CD1c-positive myeloid dendritic cell (primary cell): ENCODE measurements at regions not wholly inside any gene's neighbourhood (a gene's known extent, or its start where the extent isn't known, plus 50 kb on each side); places are given as distances from the start of the nearest gene placed in this dataset.
A peak's percentile ranks its signal among the peaks of the same experiment; 100 is the strongest.

Experiments
- DNase-seq: peaks from one replicate; pipeline ENCODE4 v3.0.0-alpha.2; 2016; ENCODE audit errors: extremely low spot score

DNA sequence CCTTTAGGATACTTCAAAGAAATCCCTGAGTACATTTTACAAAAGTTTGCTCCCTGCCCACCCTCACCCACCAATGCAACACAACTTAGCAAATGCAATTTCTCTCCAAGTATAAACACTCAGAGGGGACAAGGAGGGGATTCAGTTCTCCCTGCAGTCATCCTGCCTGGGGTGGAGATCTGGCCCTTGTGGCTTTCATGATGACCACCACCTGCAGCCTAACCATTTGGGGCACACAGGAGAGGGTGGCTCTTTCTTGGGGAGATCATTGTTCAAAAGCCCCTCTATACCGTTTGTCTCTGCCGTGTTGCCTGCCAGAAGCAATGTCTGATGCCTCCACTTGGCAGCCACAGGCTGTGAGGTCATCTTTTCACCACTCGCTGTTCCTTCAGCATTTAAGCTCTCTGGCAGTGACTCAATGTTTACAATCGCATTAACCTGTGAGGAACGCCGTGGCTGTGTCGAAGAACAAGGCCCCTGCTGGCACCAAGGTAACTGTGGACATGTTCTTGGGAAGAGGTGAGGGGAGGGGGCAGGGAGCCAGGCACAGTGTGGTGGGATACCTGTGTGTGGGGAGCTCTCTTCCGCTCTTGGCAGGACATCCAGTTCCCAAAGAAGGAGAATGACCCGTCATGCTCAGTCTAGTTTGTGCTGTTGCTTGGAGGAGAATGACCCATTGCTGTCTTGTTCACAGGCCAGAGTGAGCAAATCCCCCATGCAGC is 103.9 kb upstream of the DUSP10 start:
- DNase-seq: no peak

DNA sequence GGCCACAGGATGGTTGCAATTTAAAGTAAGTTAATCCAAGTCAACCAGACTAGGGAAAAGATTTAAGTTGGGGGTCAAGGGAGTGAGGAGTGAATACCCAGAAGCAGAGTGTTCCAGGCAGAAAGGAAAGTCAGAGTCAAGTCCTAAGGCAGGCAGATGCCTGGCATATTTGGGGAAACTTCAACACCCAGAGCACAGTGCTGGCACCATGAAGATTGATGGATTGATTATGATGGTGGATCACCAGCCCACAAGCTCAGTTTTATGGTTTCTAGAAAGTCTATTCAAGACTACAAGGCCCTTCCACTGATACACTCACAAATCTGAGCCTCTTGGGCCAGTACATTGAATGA is 100.1 kb upstream of the DUSP10 start:
- no peak for DNase-seq

DNA sequence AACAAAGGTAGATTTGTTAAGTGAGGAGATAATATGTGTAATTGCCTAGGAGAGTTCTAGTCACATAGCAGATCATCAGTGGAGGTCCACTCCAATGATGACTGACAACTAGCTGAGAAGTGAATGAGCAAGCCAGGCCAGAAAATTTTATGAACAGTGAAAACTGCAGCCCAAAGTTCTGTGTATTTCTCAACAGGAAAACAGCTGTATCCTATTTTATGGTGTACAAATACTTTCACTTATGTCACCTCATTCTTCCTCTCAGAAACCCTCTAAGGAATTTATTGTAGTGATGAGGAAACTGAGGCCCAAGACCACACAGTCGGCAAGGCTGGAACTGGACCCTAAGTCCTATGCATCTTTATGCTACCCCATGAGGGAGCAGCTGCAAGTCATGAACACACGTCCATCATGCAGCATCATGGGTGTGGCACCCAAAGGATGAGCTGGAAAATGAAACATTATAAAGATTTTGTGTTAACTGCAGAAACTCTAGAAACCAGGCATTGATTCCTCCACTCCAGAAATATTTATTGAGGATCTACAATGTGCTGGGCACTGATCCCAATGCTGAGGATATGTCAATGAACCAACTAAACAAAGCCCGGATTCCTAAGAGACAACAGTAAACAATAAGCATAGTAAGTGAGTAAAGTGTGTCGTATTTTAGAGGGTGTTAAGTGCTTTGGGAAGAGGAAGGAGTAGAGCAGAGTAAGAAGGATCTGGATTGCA is 99.5 kb upstream of the DUSP10 start:
- DNase-seq: no peak

DNA sequence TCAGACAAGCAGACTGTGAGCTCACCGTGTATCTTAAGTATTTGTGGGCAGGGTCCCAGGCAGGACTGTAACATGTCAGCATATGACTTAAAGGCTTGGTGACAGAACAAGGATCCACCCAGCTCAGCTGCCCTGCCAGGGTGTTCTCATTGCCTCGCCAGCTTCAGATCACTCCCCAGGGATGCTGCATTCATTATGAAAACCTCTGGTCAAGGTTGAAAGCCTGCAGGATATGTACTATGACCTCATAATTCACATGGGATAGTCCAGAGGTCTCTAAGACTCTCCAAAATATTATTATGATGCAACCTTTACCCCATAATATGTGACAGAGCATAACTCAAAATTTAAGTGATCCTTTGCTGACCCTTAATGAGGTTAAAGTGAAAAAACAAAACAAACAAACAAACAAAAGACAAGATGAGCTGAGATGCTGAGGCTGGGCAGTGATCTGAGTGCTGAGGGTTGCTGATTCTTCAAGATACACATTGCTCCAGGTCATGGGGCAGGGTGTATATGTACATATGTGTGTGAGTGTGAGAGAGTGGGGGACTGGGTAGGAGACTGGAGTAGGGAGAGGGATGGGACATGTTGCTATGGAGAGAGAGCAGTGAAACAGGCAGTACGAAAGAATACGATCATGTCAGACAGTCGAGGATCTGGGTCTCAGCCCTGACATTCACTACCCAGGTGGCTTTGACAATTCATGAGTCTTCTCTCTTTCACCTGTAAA is 98.8 kb upstream of the DUSP10 start:
- DNase-seq: no peak

GRCh38 chr1:221839782-221840395 is 98.0 kb upstream of the DUSP10 start:
- peak; percentile 18 for DNase-seq

GRCh38 chr1:221839321-221839720 is 97.4 kb upstream of the DUSP10 start:
- no peak for DNase-seq

DNA sequence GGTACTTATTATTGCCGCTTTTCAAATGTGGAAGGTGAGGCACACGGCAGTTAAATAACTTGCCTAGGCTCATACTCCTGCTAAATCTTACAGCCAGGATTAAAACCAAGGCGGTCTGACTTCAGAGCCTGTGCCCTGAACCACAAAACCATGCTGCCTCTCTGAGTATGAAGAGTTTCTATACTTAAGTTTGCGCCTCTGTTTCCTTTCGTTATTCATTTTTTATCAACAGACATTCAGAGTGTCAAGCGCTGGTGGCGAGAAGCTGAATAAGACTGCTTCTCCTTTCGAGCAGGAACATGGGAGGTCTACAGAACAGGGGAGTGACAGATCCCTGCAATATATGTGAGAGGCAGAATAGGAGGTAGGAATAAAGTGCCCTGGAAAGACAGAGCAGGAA is 96.0 kb upstream of the DUSP10 start:
- peak; percentile 24 for DNase-seq

DNA sequence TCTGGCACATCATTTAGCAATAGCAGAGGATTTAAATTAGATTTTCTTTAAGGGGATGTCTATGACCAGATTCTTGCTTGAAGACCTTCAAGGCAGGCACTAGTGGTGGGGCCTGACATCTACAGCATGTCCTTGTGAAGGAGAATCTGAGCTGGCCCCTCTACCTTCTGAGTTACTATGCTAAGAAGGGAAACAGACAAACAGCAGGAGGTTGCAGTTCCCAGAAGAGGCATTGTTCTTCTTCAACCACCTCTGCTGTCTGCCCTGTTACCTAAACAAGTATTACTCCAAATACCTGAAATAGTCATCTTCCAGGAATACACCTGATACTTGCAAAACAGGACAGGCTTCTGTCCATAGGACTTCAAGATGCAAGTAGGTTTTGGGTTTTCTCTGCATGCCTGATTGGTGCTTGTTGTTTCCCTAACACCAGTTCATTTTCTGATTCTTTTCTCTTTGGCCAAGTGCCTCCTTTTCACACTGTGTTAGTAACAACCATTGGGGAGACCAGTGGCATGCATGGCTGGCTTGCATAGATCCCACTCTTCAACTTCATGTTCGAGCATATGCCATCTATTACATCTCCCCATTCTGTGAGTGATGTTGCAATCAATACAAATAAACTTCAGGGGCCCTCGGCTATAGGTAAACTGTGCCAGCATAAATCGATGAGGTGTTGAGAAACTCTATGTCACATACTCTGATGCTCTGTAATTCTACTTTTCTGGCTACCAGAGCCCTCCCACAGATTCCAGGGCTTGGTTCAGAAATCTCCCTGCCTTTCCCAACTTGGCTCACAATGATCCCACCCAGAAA is 93.0 kb upstream of the DUSP10 start:
- no peak for DNase-seq

GRCh38 chr1:221832617-221833016 is 90.7 kb upstream of the DUSP10 start:
- no peak for DNase-seq

GRCh38 chr1:221832151-221832550 is 90.3 kb upstream of the DUSP10 start:
- DNase-seq: no peak

DNA sequence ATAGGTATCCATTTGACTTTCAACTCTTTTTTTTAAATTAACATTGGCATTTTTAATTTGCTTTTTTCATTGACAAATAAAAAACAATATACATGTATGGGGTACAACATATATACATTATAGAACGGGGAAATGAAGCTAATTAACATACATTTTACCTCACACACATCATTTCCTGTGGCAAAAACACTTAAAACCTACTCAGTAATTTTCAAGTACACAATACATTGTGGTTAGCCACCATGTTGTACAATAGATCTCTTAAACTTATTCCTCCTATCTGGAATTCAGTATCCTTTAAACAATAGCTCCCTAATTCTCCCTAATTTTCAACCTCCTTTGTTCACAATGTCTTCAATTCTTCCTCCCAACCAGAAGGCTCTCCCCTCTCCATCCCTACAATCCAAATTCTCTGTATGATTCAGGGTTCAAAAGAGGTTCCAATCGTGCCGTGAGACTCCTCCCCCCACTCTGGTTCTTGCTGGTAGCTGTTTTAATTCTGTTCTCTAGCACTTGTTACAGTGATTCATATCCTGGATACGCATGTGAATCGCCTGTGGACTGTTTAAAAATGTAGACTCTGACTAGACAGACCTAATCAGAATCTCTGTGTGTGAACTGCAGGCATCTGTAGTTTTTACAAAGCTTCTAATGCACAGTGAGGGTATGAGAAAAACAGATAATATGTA is 87.6 kb upstream of the DUSP10 start:
- no peak for DNase-seq

DNA sequence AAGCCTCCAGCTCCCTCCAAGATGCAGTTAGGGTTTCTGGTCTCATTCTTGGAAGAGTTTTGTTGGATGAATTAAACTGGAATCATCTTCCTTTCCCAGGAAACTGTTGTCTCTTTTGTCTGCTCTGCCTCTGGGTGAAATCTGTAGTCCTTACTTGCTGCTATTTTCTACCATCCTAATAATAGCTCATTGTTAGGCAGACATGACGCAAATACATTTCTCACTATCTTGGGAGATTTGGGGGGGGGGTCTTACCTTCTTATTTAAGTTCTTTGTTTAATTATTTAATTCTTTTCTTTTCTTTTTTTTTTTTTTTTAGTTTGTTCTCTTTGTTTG is 85.4 kb upstream of the DUSP10 start:
- DNase-seq: no peak

DNA sequence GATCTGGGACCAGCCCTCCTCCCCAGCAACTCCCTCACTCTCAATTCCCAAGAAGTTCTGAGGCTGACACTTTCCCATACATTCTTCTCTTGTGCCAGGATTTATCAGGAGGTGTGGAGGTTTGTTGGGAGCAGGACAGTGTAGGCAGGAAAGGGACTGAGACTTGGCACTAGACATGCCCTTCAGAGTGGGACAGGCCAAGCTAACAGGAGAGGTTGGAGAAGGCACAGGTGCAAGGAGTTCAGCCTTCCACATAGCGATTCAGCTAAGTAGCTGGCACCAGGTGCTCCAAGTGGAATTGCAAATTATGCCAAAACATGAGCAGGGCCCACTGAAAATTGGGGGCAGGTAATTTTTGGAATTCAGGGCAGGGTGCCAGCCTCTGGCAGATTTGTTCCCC is 83.0 kb upstream of the DUSP10 start:
- no peak for DNase-seq

DNA sequence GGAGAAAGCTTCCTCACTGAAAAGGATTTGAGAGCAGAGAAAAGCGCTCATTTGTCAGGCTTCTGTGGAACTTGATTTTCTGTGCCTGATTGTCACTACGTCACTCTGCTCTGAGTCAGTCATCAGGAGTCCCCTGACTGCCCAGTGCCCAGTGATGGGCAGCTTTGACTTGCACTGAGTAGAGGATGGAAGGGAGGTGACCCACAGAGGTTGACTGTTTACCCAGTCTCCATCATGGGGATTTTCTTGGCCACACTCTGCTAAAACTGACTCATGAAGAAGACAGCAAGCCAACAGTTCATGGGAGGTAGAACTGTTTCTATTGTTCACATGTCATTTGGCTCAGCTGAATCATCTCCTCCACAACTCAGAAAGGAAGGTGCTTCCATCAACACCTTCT is 82.1 kb upstream of the DUSP10 start:
- DNase-seq: no peak

GRCh38 chr1:221823561-221823960 is 81.7 kb upstream of the DUSP10 start:
- DNase-seq: no peak

DNA sequence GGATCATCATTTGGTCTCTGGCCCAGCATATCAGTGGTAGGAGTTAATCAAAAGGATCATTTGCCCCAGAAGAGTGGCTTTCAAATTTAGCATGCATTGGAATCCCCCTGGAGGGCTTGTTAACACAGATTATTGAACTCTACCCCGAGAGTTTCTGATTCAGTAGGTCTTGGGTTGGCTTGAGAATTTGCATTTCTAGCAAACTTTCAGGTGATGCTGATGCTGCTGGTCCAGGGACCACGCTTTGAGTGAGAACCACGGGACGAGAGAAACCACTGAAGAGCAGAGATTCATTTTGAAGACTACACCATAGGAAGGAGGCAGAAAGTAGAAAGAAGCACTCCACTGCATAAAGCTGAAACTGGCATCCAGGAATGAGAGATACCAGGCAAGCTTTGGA is 81.3 kb upstream of the DUSP10 start:
- no peak for DNase-seq

DNA sequence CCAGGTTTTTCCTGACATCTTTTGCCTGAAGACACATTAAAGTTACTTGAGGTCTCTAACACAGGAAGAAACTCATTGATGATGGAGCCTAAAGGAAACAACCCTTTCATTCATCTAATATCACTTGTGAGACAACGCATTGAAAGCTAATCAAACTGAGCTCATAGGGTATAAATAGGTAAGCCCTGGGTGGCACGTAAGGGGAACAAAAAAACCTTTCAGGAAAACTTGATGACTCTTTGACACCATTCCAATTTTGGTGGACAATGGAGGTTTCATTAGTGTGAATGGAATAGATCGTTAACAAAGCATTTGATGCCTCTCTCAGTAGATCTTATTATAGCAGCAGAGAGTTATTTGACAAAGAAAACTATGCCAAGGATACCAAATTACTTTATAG is 80.7 kb upstream of the DUSP10 start:
- DNase-seq: no peak

- DNase-seq: no peak
These were observed 75.0 kb upstream of the DUSP10 start for GRCh38 chr1:221816899-221817298.

- no peak for DNase-seq
These were observed 73.8 kb upstream of the DUSP10 start for GRCh38 chr1:221815660-221816059.

GRCh38 chr1:221813887-221814286 is 72.0 kb upstream of the DUSP10 start:
- no peak for DNase-seq

DNA sequence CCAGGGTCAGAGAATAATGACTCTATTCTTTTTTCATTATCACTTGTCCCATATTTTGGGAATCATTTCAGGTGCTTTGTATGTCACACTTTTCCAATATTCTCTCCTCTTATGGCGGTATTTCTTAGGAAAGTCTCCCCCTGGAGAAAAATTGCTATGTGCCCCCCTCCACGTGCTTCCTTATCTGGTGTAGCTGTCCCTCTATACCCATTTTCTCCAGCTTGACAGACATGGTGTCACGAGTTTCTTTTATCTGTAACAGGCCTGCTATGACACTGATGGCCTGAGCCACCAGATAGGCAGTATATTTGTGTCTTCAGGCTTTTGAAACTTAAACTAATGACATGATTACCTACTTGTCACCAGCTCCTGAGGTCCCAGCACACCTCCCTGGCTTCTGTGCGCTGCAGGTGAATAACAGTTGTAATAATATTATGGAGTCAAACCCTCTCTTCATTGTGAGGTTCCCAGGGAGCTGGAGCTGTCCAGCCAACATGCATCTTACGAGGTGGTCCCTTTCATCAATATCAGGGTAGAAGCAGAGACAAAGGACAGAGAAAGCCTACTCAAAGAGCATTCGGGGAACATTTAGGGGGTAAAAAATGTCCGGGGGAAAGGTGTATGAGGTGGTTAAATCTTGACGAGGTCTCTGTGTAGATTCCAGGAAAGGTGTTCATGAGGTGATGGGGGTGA is 71.2 kb upstream of the DUSP10 start:
- DNase-seq: no peak
